Stimulated activated CD4-positive, alpha-beta T cell treated with anti-CD3 and anti-CD28 coated beads, Interleukin-1b, Interleukin-23, amount 100 ng/mL, for 1 hour (primary cell): ENCODE measurements at regions not wholly inside any gene's neighbourhood (a gene's known extent, or its start where the extent isn't known, plus 50 kb on each side); places are given as distances from the start of the nearest gene placed in this dataset.

Experiments
- DNase-seq, 2 donors: peaks; one replicate each; pipeline ENCODE4 v3.0.0-alpha.2; 2020; ENCODE audit warnings: low read depth in 2 of 2

GRCh38 chr5:5591567-5591966 is 169.1 kb downstream of the ICE1 start:
- DNase-seq = no peak

GRCh38 chr5:5589857-5590256 is 167.4 kb downstream of the ICE1 start:
- DNase-seq = no peak

- DNase-seq = no peak
These were observed 166.7 kb downstream of the ICE1 start for GRCh38 chr5:5588887-5589826.

- no peak for DNase-seq
These were observed 165.9 kb downstream of the ICE1 start for GRCh38 chr5:5588386-5588785.

- DNase-seq = no peak
These were observed 165.0 kb downstream of the ICE1 start for GRCh38 chr5:5587474-5587873.

- no peak for DNase-seq
These were observed 164.2 kb downstream of the ICE1 start for GRCh38 chr5:5586721-5587120.

GRCh38 chr5:5585751-5586341 is 163.4 kb downstream of the ICE1 start:
- DNase-seq = no peak

- no peak for DNase-seq
These were observed 162.3 kb downstream of the ICE1 start for GRCh38 chr5:5584751-5585150.

- no peak for DNase-seq
These were observed 161.8 kb downstream of the ICE1 start for GRCh38 chr5:5584236-5584745.

GRCh38 chr5:5583832-5584231 is 161.4 kb downstream of the ICE1 start:
- DNase-seq = no peak

GRCh38 chr5:5583023-5583765 is 160.7 kb downstream of the ICE1 start:
- DNase-seq = no peak

GRCh38 chr5:5581080-5581479 is 158.6 kb downstream of the ICE1 start:
- no peak for DNase-seq

- DNase-seq = no peak
These were observed 154.3 kb downstream of the ICE1 start for GRCh38 chr5:5576744-5577143.

GRCh38 chr5:5575461-5575860 is 153.0 kb downstream of the ICE1 start:
- no peak for DNase-seq

- DNase-seq = no peak
These were observed 151.4 kb downstream of the ICE1 start for GRCh38 chr5:5573798-5574380.

- no peak for DNase-seq
These were observed 150.7 kb downstream of the ICE1 start for GRCh38 chr5:5572976-5573797.

- DNase-seq = no peak
These were observed 149.8 kb downstream of the ICE1 start for GRCh38 chr5:5572010-5572865.

- DNase-seq = no peak
These were observed 148.2 kb downstream of the ICE1 start for GRCh38 chr5:5570646-5571045.

- DNase-seq = no peak
These were observed 142.4 kb downstream of the ICE1 start for GRCh38 chr5:5564898-5565297.

- no peak for DNase-seq
These were observed 137.5 kb downstream of the ICE1 start for GRCh38 chr5:5560016-5560415.
